ENCODE measurements at regions not wholly inside any gene's neighbourhood (a gene's known extent, or its start where the extent isn't known, plus 50 kb on each side); places are given as distances from the start of the nearest gene placed in this dataset.

DNA sequence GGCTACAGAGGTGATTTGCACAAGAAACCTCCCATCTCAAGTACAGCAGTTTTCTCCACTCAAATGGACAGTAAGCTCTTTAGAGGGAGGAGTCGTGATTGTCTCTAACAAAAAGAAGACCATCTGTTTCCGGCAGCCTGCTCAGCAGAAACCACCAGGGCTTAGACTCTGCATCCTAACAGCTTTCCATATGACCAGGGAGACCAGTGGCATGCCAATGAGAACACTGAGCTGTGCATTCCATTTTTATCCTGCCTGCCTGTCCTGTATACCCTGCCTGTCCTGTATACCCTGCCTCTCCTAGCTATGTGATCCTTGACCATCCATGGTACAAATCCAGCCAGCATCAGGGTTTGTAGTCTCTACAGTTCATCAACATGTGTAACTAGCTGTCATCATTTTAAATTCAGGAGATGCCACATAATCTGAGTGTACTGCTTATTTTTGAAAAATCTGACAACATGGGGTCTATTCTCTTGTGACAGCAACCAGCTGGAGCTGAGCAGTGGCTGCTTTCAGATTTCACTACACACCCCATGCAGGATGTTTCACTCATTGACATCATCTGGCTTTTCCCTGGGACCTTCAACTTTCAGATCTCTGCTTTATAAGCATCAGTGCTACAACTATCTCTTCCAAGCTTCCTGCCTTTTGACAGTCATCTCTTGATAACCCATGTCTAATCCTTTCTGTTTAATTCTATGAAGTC, 50.5 kb upstream of the POU2AF2 start:
- Mint-ChIP-seq H3K36me3 (ENCODE audit: insufficient read depth) (no peaks in the 10 kb centered on the region), H3K4me3 (no peak overlapping the region), H3K4me1 (no peaks in the 10 kb centered on the region), H3K9me3 (no peaks in the 10 kb centered on the region), H3K27ac (ENCODE audit: low read depth) (no peak overlapping the region), H3K27me3 (peaks cover 31% of the 10 kb centered on the region)
- no peak for DNase-seq (ENCODE audit: low spot score in 2 of 2)
- no peak for ATAC-seq (replicated peaks; ENCODE audit: extremely low read depth, poor library complexity, severe bottlenecking)

DNA sequence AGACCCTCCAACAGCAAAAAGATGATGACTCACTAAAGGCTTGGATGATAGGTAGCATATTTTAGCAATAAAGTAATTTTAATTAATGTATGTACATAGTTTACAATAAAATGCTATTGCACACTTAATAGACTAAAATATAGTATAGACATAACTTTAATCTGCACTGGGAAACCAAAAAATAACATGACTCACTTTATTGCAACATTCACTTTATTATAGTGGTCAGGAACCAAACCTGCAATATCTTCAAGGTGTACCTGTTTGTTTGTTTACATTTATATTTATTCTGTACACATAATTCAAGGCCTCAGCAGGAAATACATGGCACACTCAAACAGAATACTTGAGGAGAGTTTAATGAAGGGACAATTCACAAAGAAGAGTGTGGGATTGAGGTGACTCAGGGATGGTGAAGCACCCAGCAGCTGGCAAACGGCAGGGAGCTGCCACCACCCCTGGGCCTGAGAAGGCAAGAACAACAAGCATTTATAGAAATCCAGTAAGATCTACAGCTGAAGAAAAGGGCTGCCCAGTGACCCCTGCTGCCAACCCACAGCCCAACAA, 51.5 kb upstream of the POU2AF2 start:
- ATAC-seq (replicated peaks; ENCODE audit: extremely low read depth, poor library complexity, severe bottlenecking) (no peak), DNase-seq (ENCODE audit: low spot score in 2 of 2) (no peak)
- Mint-ChIP-seq H3K27ac (ENCODE audit: low read depth) (no peak overlapping the region), H3K36me3 (ENCODE audit: insufficient read depth) (no peaks in the 10 kb centered on the region), H3K4me3 (no peak overlapping the region), H3K27me3 (peaks cover 22% of the 10 kb centered on the region), H3K4me1 (no peaks in the 10 kb centered on the region), H3K9me3 (no peaks in the 10 kb centered on the region)

DNA sequence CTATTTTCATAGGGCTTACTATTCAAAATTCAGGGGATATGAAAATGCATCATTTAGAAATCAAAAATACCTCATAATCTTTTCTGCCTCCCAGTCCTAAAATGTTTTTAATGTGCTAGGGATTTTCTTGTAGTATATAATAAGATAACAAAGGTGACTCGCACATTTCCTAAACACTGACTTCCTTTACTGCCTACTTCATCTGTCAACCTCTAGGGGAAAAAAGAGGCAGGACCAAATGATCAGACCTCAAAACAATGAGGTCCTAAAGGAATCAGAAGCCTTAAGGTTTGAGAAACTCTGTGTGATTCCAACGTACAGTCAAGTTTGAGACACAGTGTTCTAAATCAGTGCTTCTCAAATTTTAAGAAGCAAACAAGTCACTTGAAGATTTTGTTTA, 56.1 kb upstream of the POU2AF2 start:
- Mint-ChIP-seq H3K9me3 (no peaks in the 10 kb centered on the region), H3K4me3 (no peak overlapping the region), H3K36me3 (ENCODE audit: insufficient read depth) (no peaks in the 10 kb centered on the region), H3K4me1 (no peaks in the 10 kb centered on the region), H3K27ac (ENCODE audit: low read depth) (no peak overlapping the region), H3K27me3 (peaks cover 21% of the 10 kb centered on the region)
- ATAC-seq (replicated peaks; ENCODE audit: extremely low read depth, poor library complexity, severe bottlenecking): no peak
- no peak for DNase-seq (ENCODE audit: low spot score in 2 of 2)

DNA sequence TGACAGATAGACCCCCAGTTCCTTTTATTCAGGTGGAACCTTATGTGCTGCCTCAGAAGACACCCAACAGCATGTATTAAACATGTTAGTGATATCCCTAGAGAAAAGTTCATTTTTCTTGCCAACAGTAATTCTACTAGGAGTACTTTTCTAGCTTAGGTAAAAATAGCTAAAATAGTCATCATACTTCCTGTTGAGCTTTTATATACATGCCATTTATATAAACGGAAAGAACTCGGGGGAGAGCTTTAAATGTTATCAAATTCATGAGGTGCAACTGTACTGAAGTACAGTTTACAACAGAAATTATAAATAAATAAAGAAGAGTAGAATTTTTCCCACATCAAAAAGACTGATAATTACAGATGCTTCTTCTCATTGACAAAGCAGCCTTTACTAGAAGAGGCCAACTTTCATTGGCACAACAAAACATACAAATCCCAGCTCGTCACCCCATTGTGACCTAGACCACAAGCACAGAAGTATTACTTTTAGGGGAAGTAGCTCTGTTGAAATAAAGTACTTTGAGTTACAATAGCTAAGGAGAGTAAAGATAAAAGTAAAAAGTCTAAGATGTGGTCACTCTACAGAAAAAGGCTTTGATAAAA, 59.1 kb upstream of the POU2AF2 start:
- ATAC-seq (replicated peaks; ENCODE audit: extremely low read depth, poor library complexity, severe bottlenecking): no peak
- Mint-ChIP-seq H3K27ac (ENCODE audit: low read depth) (no peak overlapping the region), H3K27me3 (peaks cover 21% of the 10 kb centered on the region), H3K4me3 (no peak overlapping the region), H3K4me1 (no peaks in the 10 kb centered on the region), H3K36me3 (ENCODE audit: insufficient read depth) (no peaks in the 10 kb centered on the region), H3K9me3 (no peaks in the 10 kb centered on the region)
- DNase-seq (ENCODE audit: low spot score in 2 of 2): no peak

DNA sequence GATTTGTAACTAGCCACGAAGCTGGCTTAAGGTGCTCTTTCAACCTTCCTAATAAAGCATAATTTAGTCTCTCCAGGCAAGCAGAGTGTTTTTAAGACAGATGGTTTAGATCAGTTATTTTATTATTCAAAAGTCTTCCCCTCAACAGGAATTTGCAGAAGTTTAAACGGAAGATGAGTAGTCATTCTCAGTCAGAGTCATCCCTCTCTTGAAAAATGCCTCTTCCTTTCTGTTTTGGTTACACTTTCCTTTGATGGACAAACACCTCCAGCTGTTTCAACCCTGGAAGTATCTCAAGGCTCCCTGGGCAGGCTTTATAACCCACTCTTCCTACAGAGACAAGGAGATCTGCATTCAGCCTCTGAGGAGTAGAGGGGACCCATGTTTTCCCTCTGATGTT, 60.3 kb upstream of the POU2AF2 start:
- ATAC-seq (replicated peaks; ENCODE audit: extremely low read depth, poor library complexity, severe bottlenecking): no peak
- Mint-ChIP-seq H3K36me3 (ENCODE audit: insufficient read depth) (no peaks in the 10 kb centered on the region), H3K4me1 (no peaks in the 10 kb centered on the region), H3K4me3 (no peak overlapping the region), H3K27ac (ENCODE audit: low read depth) (no peak overlapping the region), H3K9me3 (no peaks in the 10 kb centered on the region), H3K27me3 (peaks cover 21% of the 10 kb centered on the region)
- no peak for DNase-seq (ENCODE audit: low spot score in 2 of 2)

DNA sequence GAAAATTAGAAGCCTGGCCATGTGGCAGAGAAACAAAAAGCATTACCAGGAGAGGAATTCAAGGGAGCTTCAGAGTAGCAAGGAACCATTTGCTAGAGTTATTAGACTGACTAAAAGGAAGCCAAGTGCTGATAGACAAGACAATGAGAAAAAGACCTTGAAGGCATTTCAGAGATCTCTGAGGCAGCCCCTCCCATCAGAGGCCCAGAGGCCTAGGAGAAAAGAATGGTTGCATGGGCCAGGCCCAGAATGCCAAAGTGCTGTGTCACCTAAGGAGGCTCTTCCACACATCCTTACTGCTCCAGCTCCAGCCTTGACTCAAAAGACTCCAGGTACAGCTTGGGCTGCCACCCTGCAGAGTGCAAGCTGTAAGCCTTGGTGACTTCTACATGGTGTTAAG, 61.8 kb upstream of the POU2AF2 start:
- H3K36me3 Mint-ChIP-seq (ENCODE audit: insufficient read depth): no peaks in the 10 kb centered on the region
- no peak overlapping the region for H3K27ac Mint-ChIP-seq (ENCODE audit: low read depth)
- no peaks in the 10 kb centered on the region for H3K9me3 Mint-ChIP-seq
- peaks cover 21% of the 10 kb centered on the region for H3K27me3 Mint-ChIP-seq
- no peaks in the 10 kb centered on the region for H3K4me1 Mint-ChIP-seq
- ATAC-seq (replicated peaks; ENCODE audit: extremely low read depth, poor library complexity, severe bottlenecking): no peak
- DNase-seq (ENCODE audit: low spot score in 2 of 2): no peak
- H3K4me3 Mint-ChIP-seq: no peak overlapping the region

DNA sequence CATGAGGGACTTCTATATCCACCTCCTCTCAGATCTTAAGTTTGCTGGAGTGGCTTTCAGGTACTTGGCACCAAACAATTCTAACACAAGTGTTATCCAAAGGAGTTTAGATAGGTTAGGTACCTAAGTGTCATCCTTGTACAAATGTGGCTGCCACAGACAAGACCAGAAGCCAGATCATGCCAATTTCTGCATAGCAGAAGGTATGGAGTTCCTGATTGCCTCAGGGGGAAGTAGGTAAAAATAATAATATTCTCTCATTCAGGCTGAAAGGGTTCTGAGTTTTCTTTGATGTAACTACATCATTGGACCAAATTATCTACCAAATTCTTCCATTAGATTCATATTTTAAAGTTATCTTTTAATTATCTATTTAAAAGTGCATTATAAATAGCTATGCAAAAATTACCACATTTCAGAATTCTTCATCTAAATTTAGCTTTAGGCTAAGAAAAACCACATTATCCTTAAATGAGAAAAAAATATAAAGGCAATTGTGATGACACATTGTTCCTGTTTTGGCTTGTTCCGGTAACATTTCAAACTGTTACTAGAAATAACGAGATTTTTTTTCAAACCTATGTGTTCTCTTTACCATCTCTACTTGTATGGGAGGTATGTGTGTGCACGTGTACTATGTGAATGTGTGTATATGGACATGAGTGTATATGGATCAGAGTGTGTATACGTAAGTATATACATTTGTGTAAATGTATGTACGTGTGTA, 66.2 kb upstream of the POU2AF2 start:
- H3K27me3 Mint-ChIP-seq: no peaks in the 10 kb centered on the region
- no peaks in the 10 kb centered on the region for H3K9me3 Mint-ChIP-seq
- H3K27ac Mint-ChIP-seq (ENCODE audit: low read depth): no peak overlapping the region
- DNase-seq (ENCODE audit: low spot score in 2 of 2) (no peak), ATAC-seq (replicated peaks; ENCODE audit: extremely low read depth, poor library complexity, severe bottlenecking) (no peak)
- no peaks in the 10 kb centered on the region for H3K36me3 Mint-ChIP-seq (ENCODE audit: insufficient read depth)
- H3K4me3 Mint-ChIP-seq: no peak overlapping the region
- H3K4me1 Mint-ChIP-seq: no peaks in the 10 kb centered on the region

DNA sequence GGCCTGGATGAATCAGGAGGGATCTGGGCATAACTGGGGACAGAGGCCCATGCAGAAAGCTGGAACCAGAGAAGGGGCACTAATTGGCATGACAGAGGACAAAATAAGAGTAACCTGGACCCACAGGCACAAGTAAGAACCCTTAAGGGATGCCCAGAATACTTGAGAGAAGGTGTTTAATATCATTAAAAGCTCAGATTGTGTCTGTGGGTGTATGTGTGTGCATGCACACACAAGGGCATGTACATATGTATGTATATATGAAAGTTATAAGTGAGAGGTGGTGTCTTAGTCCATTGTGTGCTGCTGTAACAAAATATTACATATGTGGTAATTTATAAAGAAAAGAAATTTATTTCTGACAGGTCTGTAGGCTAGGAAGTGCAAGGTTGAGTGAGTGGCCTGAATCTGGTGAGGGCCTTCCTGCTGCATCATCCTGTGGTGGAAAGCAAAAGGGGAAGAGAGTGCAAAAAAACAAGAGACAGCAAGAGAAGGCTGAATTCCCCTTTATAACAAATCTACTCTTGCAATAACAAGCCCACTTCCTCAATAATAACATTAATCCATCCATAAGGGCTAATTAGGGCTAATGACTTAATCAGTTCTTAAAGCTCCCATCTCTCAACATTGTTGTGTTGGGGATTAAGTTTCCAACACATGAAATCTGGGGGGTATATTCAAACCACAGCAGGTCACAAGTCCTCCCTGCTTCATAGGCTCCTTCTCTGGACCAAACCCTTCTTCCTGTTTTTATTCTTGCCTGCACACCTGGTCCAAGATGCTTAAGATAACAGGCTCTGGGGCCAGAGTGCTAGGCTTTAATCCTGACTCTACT, 68.3 kb upstream of the POU2AF2 start:
- H3K9me3 Mint-ChIP-seq: no peaks in the 10 kb centered on the region
- peak; percentile 49 for ATAC-seq (replicated peaks; ENCODE audit: extremely low read depth, poor library complexity, severe bottlenecking)
- H3K27ac Mint-ChIP-seq (ENCODE audit: low read depth): no peak overlapping the region
- no peaks in the 10 kb centered on the region for H3K36me3 Mint-ChIP-seq (ENCODE audit: insufficient read depth)
- H3K27me3 Mint-ChIP-seq: no peaks in the 10 kb centered on the region
- DNase-seq (ENCODE audit: low spot score in 2 of 2): no peak
- no peaks in the 10 kb centered on the region for H3K4me1 Mint-ChIP-seq
- no peak overlapping the region for H3K4me3 Mint-ChIP-seq

DNA sequence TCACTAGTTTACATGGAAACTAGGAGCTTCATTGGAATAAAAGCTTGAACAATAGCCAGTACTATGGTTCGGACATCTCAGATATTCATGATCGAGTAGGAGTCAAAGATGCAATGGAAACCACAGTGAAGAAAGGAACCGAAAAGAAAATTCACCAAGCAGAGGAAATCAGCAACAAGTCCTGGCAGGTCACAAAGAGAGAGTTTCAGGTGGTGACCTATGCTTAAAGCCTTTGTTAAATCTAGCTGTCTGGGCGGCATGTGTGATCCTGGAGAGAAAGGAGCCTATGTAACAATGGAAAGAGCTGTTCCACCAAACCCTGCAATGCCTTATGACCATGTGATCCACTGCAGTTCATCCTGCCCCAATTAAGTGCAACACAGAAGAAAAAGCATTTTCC, 68.9 kb upstream of the POU2AF2 start:
- ATAC-seq (replicated peaks; ENCODE audit: extremely low read depth, poor library complexity, severe bottlenecking): no peak
- Mint-ChIP-seq H3K36me3 (ENCODE audit: insufficient read depth) (no peaks in the 10 kb centered on the region), H3K9me3 (no peaks in the 10 kb centered on the region), H3K27ac (ENCODE audit: low read depth) (no peak overlapping the region), H3K4me1 (no peaks in the 10 kb centered on the region), H3K4me3 (no peak overlapping the region), H3K27me3 (no peaks in the 10 kb centered on the region)
- no peak for DNase-seq (ENCODE audit: low spot score in 2 of 2)

DNA sequence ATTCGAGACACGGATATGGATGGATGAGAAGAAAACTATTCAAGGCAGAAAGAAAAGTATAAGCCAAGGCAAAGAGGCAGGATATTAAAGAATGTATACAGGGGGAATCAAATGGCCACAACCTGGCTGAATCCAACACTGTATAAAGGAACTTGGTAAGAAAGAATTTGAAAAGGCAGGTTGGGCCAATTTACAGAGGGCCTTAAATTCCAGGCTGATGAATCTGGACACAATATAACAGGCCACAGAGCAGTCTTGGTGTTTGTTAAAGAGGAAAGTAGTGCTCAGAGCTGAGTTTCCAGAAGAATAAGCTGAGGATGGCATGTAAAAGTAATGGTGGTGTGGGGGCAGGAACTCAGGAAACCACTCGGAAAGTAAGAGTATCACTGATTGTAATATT, 72.3 kb upstream of the POU2AF2 start:
- Mint-ChIP-seq H3K27ac (ENCODE audit: low read depth) (no peak overlapping the region), H3K27me3 (no peaks in the 10 kb centered on the region), H3K36me3 (ENCODE audit: insufficient read depth) (no peaks in the 10 kb centered on the region), H3K4me3 (no peak overlapping the region), H3K4me1 (no peaks in the 10 kb centered on the region), H3K9me3 (no peaks in the 10 kb centered on the region)
- no peak for DNase-seq (ENCODE audit: low spot score in 2 of 2)
- no peak for ATAC-seq (replicated peaks; ENCODE audit: extremely low read depth, poor library complexity, severe bottlenecking)

DNA sequence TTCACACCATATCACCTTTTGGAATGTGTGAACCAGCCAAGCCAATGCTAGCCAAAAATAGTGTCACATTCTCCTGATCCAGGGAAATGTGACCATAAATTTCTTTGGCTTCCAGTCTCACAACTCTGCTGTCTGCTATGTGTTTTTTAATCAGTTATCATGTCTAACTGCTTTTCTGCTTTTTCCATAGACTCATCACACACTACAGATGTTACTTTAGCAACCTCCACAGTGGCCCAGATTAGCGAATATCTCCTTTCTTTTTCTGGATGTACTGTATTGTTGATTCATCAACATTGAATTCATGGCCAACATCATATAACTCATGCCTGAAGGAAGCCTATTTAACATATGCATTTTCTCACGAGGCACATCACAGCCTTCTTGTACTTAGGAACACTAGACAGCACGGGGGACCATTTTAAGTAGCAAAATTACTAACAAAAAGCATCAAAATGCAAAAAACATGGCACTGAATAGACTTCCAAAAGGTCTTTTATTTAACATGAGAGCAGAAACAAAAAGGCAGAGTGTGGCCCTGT, 73.1 kb upstream of the POU2AF2 start:
- Mint-ChIP-seq H3K27ac (ENCODE audit: low read depth) (no peak overlapping the region), H3K4me3 (no peak overlapping the region), H3K36me3 (ENCODE audit: insufficient read depth) (no peaks in the 10 kb centered on the region), H3K9me3 (no peaks in the 10 kb centered on the region), H3K27me3 (no peaks in the 10 kb centered on the region), H3K4me1 (no peaks in the 10 kb centered on the region)
- no peak for DNase-seq (ENCODE audit: low spot score in 2 of 2)
- ATAC-seq (replicated peaks; ENCODE audit: extremely low read depth, poor library complexity, severe bottlenecking): no peak

DNA sequence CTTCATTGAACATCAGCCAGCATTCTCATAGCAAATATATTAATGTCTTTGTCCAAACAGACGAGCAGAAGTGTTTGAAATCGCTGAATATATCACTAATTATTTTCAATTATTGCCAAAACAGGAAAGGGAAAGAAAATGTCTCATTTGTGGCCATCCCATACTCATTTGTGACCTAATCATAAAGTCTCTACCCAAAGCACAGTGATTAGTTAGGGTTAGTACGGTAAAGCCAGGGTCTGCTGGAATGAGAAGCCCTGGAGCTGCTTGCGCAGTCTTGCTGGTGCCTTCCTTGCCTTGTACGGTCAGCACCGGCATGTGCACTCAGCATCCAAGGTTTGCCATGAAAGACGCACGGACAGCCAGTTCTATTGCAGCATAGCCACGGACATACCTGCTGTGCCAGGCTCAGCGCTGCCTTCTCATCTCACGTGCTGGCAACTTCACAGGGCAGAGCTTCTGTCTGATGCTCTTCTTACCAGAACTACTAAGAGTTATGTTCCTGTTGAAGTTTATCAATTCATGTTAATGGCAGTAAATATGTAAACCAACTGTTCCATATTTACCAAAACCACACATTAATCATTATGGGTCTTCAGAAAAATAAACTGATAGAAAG, 74.7 kb upstream of the POU2AF2 start:
- DNase-seq (ENCODE audit: low spot score in 2 of 2) (no peak), ATAC-seq (replicated peaks; ENCODE audit: extremely low read depth, poor library complexity, severe bottlenecking) (no peak)
- Mint-ChIP-seq H3K27me3 (no peaks in the 10 kb centered on the region), H3K9me3 (no peaks in the 10 kb centered on the region), H3K4me3 (no peak overlapping the region), H3K36me3 (ENCODE audit: insufficient read depth) (no peaks in the 10 kb centered on the region), H3K4me1 (no peaks in the 10 kb centered on the region), H3K27ac (ENCODE audit: low read depth) (no peak overlapping the region)
